GM23338 (cell line): ENCODE measurements at regions not wholly inside any gene's neighbourhood (a gene's known extent, or its start where the extent isn't known, plus 50 kb on each side); places are given as distances from the start of the nearest gene placed in this dataset.

ENCODE experiments used
- ATAC-seq: fragments of 200-7000 bp; cut with Tn5 transposase; 3 replicates; pipeline ENCODE4 v1.9.1; 2020
- DNase-seq: peaks from one replicate; pipeline ENCODE4 v3.0.0-alpha.2; 2015; ENCODE audit warnings: low spot score
- H2AFZ ChIP-seq: fragments of 200-600 bp; sonication (generic); 2 replicates; pipeline ENCODE4 v1.8.0; 2016; ENCODE audit warnings: antibody characterized with exemption, mild to moderate bottlenecking, moderate library complexity
- H3F3A ChIP-seq: fragments of 200-600 bp; sonication (generic); replicated peaks from 2 replicates; pipeline ENCODE4 v1.8.0; 2017; ENCODE audit warnings: antibody characterized with exemption, mixed run types, low read depth
- H3K27ac ChIP-seq: fragments of 200-600 bp; sonication (generic); 2 replicates; pipeline ENCODE4 v1.6.1; 2016; ENCODE audit warnings: low read depth
- H3K27me3 ChIP-seq: fragments of 200-600 bp; sonication (generic); 2 replicates; pipeline ENCODE4 v1.8.0; 2016; ENCODE audit warnings: mild to moderate bottlenecking, mixed run types, moderate library complexity; ENCODE audit not compliant: insufficient read depth
- H3K36me3 ChIP-seq: fragments of 200-600 bp; sonication (generic); 2 replicates; pipeline ENCODE4 v1.8.0; 2016; ENCODE audit warnings: mild to moderate bottlenecking; ENCODE audit not compliant: insufficient read depth
- H3K4me1 ChIP-seq: fragments of 200-600 bp; sonication (generic); 2 replicates; pipeline ENCODE4 v1.8.0; 2016; ENCODE audit warnings: mild to moderate bottlenecking, moderate library complexity; ENCODE audit not compliant: insufficient read depth
- H3K4me2 ChIP-seq: fragments of 200-600 bp; sonication (generic); 2 replicates; pipeline ENCODE4 v1.7.1; 2017; ENCODE audit warnings: mixed run types
- H3K4me3 ChIP-seq: fragments of 200-600 bp; sonication (generic); 2 replicates; pipeline ENCODE4 v1.6.1; 2016; ENCODE audit warnings: mixed run types
- H3K79me2 ChIP-seq: fragments of 200-600 bp; sonication (generic); replicated peaks from 2 replicates; pipeline ENCODE4 v1.8.0; 2017; ENCODE audit warnings: mild to moderate bottlenecking; ENCODE audit not compliant: insufficient read depth
- H3K9me2 ChIP-seq: fragments of 200-600 bp; sonication (generic); 2 replicates; pipeline ENCODE4 v1.8.0; 2017; ENCODE audit not compliant: insufficient read depth
- H4K20me1 ChIP-seq: fragments of 200-600 bp; sonication (generic); replicated peaks from 2 replicates; pipeline ENCODE4 v1.8.0; 2017; ENCODE audit warnings: mild to moderate bottlenecking; ENCODE audit not compliant: insufficient read depth
- H3K27ac Mint-ChIP-seq: 2 replicates; pipeline ENCODE4 v1.8.0; 2020; ENCODE audit warnings: inconsistent platforms, mild to moderate bottlenecking, moderate library complexity, mixed read lengths
- H3K27me3 Mint-ChIP-seq: 3 replicates; pipeline ENCODE4 v1.8.0; 2022; ENCODE audit warnings: low read depth, mild to moderate bottlenecking, moderate library complexity, mixed read lengths, inconsistent platforms; ENCODE audit not compliant: insufficient read depth, poor library complexity
- H3K36me3 Mint-ChIP-seq: 3 replicates; pipeline ENCODE4 v1.8.0; 2021; ENCODE audit warnings: low read depth, mild to moderate bottlenecking, inconsistent platforms, moderate library complexity, mixed read lengths
- H3K4me1 Mint-ChIP-seq: 3 replicates; pipeline ENCODE4 v1.8.0; 2020; ENCODE audit warnings: mild to moderate bottlenecking, inconsistent platforms, mixed read lengths
- H3K4me3 Mint-ChIP-seq: 3 replicates; pipeline ENCODE4 v1.8.0; 2021; ENCODE audit warnings: moderate library complexity, mild to moderate bottlenecking, inconsistent platforms, mixed read lengths
- H3K9me3 Mint-ChIP-seq: 3 replicates; pipeline ENCODE4 v1.8.0; 2020; ENCODE audit warnings: moderate library complexity, mild to moderate bottlenecking, inconsistent platforms, mixed read lengths
- EZH2 ChIP-seq: fragments of 200-600 bp; sonication (generic); IDR thresholded peaks from one replicate; pipeline ENCODE4 v1.8.0; 2017; ENCODE audit warnings: antibody characterized with exemption, mild to moderate bottlenecking, low read depth; ENCODE audit not compliant: unreplicated experiment
- EZH2phosphoT487 ChIP-seq: fragments of 200-600 bp; sonication (generic); IDR thresholded peaks from one replicate; pipeline ENCODE4 v1.8.1; 2018; ENCODE audit warnings: antibody characterized with exemption; ENCODE audit not compliant: unreplicated experiment
- JUNB ChIP-seq: IDR thresholded peaks from one replicate; pipeline ENCODE4 v1.6.1; 2016; ENCODE audit warnings: antibody characterized with exemption; ENCODE audit not compliant: unreplicated experiment
- NANOG ChIP-seq: IDR thresholded peaks from 2 replicates; pipeline ENCODE4 v1.6.1; 2016; ENCODE audit warnings: antibody characterized with exemption, borderline replicate concordance
- POLR2AphosphoS5 ChIP-seq: IDR thresholded peaks from 2 replicates; pipeline ENCODE4 v1.6.1; 2016; ENCODE audit warnings: antibody characterized with exemption, low read depth
- STAT1 ChIP-seq: IDR thresholded peaks from one replicate; pipeline ENCODE4 v1.6.1; 2016; ENCODE audit warnings: antibody characterized with exemption; ENCODE audit not compliant: unreplicated experiment
- ZNF114 ChIP-seq: fragments of 250-450 bp; sonication (Bioruptor Pico); IDR thresholded peaks from 2 replicates; pipeline ENCODE4 v1.5.0; 2020; ENCODE audit warnings: mild to moderate bottlenecking, moderate library complexity
- ZNF331 ChIP-seq: fragments of 250-450 bp; sonication (Bioruptor Pico); IDR thresholded peaks from 2 replicates; pipeline ENCODE4 v1.5.0; 2020; ENCODE audit warnings: low read depth, mild to moderate bottlenecking, moderate library complexity
- TF ChIP-seq, protein P1 (sequence below): IDR thresholded peaks from one replicate; pipeline ENCODE4 v1.6.1; 2018; ENCODE audit warnings: antibody characterized with exemption; ENCODE audit not compliant: unreplicated experiment
- TF ChIP-seq, protein P2 (sequence below): fragments of 250-450 bp; sonication (Bioruptor Pico); IDR thresholded peaks from 2 replicates; pipeline ENCODE4 v1.5.0; 2020; ENCODE audit warnings: mild to moderate bottlenecking, moderate library complexity
- TF ChIP-seq, protein P3 (sequence below): IDR thresholded peaks from 2 replicates; pipeline ENCODE4 v1.6.1; 2016; ENCODE audit warnings: antibody characterized with exemption

DNA sequence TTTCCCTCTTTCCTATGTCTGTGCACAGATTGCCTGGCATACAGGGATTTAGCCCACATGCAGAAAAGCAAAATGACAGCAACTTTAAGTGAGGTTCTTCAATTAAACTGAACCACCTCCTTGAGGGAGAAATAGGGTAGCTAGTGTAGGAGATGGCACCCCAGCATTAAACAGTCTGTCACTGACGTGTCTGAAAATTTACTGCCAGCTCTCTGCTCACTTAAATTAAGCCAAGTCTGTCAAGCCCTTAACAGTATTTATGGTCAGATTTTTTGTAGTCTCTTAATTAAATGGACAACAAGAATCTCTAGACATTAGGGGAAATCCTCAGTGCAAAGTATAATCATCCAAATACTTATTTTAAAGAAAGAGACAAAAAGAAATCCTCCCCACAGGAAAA is 696.5 kb upstream of the PTBP2 start (continued):
- TF ChIP-seq, protein P1, sequence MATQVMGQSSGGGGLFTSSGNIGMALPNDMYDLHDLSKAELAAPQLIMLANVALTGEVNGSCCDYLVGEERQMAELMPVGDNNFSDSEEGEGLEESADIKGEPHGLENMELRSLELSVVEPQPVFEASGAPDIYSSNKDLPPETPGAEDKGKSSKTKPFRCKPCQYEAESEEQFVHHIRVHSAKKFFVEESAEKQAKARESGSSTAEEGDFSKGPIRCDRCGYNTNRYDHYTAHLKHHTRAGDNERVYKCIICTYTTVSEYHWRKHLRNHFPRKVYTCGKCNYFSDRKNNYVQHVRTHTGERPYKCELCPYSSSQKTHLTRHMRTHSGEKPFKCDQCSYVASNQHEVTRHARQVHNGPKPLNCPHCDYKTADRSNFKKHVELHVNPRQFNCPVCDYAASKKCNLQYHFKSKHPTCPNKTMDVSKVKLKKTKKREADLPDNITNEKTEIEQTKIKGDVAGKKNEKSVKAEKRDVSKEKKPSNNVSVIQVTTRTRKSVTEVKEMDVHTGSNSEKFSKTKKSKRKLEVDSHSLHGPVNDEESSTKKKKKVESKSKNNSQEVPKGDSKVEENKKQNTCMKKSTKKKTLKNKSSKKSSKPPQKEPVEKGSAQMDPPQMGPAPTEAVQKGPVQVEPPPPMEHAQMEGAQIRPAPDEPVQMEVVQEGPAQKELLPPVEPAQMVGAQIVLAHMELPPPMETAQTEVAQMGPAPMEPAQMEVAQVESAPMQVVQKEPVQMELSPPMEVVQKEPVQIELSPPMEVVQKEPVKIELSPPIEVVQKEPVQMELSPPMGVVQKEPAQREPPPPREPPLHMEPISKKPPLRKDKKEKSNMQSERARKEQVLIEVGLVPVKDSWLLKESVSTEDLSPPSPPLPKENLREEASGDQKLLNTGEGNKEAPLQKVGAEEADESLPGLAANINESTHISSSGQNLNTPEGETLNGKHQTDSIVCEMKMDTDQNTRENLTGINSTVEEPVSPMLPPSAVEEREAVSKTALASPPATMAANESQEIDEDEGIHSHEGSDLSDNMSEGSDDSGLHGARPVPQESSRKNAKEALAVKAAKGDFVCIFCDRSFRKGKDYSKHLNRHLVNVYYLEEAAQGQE = no peak
- TF ChIP-seq EZH2 = no peak

DNA sequence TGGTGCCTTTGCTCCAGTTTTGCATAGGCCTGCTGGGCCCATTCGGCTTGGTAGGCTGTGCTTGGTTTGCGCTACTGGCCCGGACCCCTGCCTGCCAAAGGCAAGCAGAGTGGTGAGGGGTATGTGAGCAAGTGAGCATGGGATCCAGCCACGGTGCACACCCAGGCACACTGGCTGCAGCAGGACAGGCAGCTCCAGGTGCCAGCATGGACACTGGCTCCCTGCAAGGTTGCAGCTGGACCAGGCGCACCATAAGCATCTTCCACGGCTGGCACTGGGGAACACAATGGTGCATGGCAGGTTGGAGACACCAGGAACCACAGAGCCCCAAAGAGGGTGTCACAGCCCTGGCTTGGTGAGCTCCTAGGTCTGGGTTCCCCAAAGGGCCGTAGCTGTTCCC is 693.5 kb upstream of the PTBP2 start:
- H3K27ac ChIP-seq = no peak overlapping the region
- Mint-ChIP-seq H3K4me3 (no peak overlapping the region), H3K27ac (no peak overlapping the region), H3K9me3 (peaks cover 26% of the 10 kb centered on the region), H3K4me1 (no peaks in the 10 kb centered on the region), H3K27me3 (peaks cover 1% of the 10 kb centered on the region), H3K36me3 (peaks cover 26% of the 10 kb centered on the region)
- H3K4me1 ChIP-seq = no peaks in the 10 kb centered on the region
- no peak overlapping the region for H3K4me3 ChIP-seq
- H3K79me2 ChIP-seq = no peaks in the 10 kb centered on the region
- no peak for ATAC-seq
- no peak overlapping the region for H3K4me2 ChIP-seq
- H3F3A ChIP-seq = no peaks in the 10 kb centered on the region
- H3K9me2 ChIP-seq = no peaks in the 10 kb centered on the region
- no peak overlapping the region for H2AFZ ChIP-seq
- H3K27me3 ChIP-seq = no peaks in the 10 kb centered on the region
- no peaks in the 10 kb centered on the region for H3K36me3 ChIP-seq
- H4K20me1 ChIP-seq = no peaks in the 10 kb centered on the region
- no peak for DNase-seq
- no peak for TF ChIP-seq ZNF114
- TF ChIP-seq, protein P1 = no peak
- TF ChIP-seq, protein P2, sequence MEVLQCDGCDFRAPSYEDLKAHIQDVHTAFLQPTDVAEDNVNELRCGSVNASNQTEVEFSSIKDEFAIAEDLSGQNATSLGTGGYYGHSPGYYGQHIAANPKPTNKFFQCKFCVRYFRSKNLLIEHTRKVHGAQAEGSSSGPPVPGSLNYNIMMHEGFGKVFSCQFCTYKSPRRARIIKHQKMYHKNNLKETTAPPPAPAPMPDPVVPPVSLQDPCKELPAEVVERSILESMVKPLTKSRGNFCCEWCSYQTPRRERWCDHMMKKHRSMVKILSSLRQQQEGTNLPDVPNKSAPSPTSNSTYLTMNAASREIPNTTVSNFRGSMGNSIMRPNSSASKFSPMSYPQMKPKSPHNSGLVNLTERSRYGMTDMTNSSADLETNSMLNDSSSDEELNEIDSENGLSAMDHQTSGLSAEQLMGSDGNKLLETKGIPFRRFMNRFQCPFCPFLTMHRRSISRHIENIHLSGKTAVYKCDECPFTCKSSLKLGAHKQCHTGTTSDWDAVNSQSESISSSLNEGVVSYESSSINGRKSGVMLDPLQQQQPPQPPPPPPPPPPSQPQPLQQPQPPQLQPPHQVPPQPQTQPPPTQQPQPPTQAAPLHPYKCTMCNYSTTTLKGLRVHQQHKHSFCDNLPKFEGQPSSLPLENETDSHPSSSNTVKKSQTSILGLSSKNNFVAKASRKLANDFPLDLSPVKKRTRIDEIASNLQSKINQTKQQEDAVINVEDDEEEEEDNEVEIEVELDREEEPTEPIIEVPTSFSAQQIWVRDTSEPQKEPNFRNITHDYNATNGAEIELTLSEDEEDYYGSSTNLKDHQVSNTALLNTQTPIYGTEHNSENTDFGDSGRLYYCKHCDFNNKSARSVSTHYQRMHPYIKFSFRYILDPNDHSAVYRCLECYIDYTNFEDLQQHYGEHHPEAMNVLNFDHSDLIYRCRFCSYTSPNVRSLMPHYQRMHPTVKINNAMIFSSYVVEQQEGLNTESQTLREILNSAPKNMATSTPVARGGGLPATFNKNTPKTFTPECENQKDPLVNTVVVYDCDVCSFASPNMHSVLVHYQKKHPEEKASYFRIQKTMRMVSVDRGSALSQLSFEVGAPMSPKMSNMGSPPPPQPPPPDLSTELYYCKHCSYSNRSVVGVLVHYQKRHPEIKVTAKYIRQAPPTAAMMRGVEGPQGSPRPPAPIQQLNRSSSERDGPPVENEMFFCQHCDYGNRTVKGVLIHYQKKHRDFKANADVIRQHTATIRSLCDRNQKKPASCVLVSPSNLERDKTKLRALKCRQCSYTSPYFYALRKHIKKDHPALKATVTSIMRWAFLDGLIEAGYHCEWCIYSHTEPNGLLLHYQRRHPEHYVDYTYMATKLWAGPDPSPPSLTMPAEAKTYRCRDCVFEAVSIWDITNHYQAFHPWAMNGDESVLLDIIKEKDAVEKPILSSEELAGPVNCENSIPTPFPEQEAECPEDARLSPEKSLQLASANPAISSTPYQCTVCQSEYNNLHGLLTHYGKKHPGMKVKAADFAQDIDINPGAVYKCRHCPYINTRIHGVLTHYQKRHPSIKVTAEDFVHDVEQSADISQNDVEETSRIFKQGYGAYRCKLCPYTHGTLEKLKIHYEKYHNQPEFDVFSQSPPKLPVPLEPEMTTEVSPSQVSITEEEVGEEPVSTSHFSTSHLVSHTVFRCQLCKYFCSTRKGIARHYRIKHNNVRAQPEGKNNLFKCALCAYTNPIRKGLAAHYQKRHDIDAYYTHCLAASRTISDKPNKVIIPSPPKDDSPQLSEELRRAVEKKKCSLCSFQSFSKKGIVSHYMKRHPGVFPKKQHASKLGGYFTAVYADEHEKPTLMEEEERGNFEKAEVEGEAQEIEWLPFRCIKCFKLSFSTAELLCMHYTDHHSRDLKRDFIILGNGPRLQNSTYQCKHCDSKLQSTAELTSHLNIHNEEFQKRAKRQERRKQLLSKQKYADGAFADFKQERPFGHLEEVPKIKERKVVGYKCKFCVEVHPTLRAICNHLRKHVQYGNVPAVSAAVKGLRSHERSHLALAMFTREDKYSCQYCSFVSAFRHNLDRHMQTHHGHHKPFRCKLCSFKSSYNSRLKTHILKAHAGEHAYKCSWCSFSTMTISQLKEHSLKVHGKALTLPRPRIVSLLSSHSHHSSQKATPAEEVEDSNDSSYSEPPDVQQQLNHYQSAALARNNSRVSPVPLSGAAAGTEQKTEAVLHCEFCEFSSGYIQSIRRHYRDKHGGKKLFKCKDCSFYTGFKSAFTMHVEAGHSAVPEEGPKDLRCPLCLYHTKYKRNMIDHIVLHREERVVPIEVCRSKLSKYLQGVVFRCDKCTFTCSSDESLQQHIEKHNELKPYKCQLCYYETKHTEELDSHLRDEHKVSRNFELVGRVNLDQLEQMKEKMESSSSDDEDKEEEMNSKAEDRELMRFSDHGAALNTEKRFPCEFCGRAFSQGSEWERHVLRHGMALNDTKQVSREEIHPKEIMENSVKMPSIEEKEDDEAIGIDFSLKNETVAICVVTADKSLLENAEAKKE (CRISPR knock-in tag) = no peak
- no peak for TF ChIP-seq ZNF331 (CRISPR knock-in tag)
- TF ChIP-seq JUNB = no peak
- no peak for TF ChIP-seq EZH2
- TF ChIP-seq STAT1 = no peak
- no peak for TF ChIP-seq NANOG
- no peak for TF ChIP-seq EZH2phosphoT487
- TF ChIP-seq, protein P3, sequence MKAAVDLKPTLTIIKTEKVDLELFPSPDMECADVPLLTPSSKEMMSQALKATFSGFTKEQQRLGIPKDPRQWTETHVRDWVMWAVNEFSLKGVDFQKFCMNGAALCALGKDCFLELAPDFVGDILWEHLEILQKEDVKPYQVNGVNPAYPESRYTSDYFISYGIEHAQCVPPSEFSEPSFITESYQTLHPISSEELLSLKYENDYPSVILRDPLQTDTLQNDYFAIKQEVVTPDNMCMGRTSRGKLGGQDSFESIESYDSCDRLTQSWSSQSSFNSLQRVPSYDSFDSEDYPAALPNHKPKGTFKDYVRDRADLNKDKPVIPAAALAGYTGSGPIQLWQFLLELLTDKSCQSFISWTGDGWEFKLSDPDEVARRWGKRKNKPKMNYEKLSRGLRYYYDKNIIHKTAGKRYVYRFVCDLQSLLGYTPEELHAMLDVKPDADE = no peak
- TF ChIP-seq POLR2AphosphoS5 = no peak
